HG02970 (cell line): ENCODE measurements at regions not wholly inside any gene's neighbourhood (a gene's known extent, or its start where the extent isn't known, plus 50 kb on each side); places are given as distances from the start of the nearest gene placed in this dataset.

Experiments used
- ATAC-seq: cut with Tn5 transposase; IDR thresholded peaks from one replicate; pipeline ENCODE4 v1.9.1; 2021; ENCODE audit warnings: mild to moderate bottlenecking, moderate library complexity, moderate number of reproducible peaks; ENCODE audit not compliant: unreplicated experiment, low FRiP score

DNA sequence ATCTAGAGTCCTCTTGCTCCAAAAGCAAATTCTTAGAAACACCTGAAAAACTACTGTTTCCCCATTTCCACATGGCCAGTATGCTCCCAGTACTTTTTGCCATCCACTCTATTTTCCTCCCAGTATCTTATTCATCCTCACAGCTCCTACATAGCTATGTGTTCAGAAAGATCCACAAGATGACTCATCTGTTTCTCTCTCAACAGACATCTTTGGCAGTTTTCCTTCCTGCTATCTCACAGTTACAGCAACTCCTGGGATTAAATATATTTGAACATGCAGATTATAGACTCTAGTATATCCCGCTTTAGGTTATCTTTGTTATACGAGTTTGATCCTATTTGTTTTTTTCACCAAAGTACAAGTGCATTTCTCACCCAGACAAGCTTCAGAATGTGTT, 675.6 kb upstream of the POT1 start:
- no peak for ATAC-seq

DNA sequence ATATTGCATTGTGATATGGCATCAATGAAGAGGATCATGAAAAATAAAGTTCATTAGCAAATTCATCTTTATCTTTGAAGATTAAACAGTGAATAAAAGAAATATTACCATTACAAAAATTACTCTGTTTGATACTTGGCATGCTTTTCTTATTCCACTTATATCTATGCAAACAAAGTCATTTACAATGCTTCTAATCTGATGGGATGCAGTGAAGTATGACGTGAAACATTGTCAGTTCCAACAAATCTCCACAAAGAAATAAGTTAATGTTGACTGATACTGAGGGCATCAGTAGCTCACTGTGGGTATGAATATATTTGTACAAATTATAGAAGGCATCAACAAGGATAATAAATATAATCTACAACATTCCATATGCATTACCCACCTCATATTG, 672.8 kb upstream of the POT1 start:
- ATAC-seq = no peak

DNA sequence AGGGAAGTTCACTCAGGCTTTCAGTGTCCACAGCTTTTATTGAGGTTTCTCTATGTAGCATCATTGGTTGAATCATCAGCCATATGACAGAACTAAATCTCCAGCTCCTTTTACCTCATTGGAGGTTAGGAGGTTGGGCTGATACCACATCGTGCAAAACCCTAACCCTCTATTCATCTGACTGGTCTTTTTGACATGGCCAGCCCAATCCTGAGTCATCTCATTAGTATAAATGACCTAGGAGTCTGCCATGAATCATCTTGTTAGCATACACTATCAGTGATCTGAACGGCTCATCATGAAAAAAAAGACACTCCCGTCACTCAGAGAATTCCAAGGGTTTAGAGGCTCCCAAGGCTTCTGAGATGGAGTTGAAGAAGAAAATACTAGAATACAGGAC, 669.8 kb upstream of the POT1 start:
- ATAC-seq = no peak

DNA sequence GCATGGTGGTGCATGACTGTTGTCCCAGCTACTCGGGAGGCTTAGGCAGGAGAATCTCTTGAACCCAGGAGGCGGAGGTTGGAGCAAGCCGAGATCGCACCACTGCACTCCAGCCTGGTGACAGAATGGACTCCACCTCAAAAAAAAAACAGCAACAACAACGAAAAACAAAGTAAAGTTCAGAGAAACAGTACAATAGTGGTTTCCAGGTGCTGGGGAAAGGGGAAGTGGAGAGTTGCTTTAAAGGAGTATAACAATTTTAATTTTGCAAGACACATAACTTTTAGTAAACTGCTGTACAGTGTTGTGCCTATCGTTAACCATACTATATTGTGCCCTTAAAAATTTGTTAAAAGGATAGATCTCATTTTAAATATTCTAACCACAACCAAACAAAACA, 662.7 kb upstream of the POT1 start:
- ATAC-seq = no peak

DNA sequence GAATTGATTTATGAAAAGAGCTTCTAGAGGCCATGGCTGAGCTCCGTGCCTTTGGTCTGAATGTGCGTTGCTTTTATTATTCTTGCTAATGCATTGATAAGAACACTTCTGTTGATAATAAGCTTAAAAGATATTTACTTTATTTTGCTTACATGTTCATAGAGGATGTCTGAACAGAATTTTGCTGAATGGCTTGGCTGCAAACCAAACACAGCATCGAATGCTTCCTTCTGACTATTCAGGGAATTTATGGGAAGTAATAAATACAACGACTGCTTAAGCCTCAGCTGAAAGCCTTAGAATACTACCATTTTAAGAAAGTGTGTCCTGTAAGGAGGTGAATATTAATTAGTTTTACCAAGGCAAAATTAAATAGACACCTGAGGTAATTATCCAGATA, 643.5 kb upstream of the POT1 start:
- no peak for ATAC-seq

DNA sequence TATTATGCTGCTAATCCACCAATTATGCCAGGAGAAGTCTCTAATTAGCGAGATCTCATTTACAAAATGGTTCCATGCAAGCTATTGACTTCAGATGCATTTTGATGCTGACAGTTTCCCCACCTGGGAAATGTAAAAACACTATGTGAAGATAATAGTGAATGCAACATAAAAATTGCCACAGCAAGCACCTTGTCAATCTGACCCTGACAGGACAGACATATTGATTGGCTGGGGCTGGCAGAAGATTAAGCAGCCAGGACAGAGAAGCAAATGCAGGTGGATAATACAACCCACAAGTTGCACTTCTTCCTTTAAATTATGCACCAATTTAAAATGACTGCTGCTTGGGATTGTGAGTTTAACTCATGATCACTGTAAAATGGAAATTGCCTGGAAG, 642.8 kb upstream of the POT1 start:
- no peak for ATAC-seq

DNA sequence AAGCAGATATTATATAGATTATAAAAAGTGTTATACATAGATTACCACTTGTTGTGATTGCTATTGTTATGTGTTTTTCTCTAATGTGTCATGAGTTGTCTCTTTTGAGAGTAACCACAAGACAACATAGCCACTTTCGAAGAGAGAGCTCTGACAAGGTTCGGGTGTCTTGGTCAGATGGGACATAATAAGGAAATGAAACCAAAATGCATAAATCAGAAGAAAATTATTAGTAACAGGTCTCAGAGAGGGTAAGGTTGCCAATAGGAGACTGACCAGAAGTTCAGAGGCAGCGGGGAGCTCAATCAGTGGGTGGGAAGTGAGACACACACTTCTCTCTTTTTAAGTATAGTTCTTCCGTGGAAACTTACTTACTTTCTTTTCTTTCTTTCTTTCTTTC, 639.2 kb upstream of the POT1 start:
- ATAC-seq = peak; percentile 89

DNA sequence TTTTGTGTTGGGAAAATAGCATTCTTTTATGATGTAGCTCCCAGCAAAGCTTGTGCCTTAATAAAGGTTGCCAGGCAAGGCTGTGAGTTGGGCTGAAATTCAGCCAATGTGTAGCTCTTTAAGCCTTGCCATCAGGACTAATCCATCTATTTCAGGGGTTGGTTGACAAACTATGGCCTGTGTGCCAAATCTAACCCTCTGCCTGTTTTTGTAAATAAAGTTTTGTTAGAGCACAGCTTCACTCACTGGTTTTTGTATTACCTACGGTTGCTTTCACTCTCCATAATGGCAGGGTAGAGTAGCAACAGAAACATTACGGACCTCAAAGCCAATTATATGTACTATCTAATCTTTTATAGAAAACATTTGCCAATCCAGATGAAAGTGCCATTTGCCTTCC, 638.1 kb upstream of the POT1 start:
- no peak for ATAC-seq

DNA sequence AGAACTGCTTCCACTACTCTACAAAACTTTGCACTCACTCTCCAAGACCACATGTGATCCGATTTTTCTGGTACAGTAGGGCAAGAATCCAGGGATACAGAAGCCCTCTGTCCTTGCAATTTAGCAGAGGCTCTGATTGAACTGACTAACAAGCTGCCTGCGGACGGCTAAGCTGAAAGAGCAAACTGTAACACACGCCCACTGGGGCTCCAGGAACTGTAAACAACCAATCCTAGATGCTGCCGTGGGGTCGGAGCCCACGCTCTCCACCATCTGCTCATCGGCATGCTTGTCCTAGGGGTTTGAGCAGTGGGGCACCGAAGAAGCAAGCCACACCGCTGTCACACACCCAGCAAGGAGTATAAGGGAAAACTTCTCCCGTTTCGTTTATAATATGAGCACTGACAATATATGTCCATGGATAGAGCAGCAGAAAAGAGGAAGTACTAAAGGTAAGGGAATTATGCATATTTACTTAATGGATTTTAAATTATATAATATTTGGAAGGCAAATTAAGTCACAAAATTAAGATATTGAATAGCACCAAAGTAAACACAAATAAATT, 634.4 kb upstream of the POT1 start:
- no peak for ATAC-seq

DNA sequence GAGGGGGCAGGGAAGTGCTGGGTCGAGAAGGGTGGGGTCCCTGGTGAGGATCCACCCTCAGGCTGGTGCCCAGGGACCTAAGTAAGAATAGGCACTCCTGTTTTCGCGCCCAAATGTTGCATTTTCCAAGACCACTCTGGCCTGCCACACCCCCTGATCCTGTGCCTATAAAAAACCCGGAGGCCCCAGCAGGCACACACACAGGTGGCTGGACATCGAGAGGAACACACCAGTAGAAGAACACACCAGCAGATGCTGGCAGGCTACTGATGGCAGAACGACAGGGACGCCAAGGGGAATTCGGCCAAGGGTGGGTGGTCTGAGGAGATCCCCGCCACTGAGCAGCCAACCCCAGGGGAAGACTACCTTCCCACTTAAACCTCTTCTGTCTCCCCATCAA, 633.9 kb upstream of the POT1 start:
- ATAC-seq = no peak

DNA sequence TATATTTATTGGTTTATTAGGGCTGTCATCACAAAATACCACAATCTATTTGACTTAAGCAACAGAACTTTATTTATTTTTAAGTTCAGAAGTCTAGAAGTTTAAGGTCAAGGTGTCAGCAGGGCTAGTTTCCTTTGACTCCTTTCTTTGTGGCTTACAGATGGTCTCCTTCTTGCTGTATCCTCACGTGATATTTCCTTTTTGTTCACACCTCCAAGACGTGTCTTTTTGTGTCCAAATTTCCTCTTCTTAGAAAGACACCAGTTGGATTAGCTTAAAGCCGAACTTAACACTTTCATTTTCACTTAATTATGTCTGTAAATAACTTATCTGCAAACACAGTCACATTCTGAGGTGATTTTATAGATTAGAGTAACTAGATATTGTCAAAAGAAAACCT, 631.4 kb upstream of the POT1 start:
- no peak for ATAC-seq

DNA sequence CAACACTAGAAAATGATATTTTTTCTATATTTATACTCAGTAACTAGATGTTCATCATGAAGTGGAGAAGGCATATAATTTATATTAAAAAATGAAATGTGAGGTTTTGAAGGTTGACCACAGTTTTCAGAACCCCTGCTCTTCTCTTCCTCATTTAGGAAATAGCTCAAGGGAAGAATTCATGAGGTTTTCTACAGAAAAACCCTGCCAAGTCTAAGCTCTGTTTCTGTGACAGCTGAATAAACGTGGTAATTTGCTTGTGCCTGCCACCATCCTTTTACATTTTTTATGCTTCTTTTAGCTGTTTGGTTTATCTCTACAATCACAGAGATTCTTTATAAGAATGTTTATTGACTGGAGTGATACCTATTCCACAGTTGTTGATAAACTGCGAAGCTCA, 630.3 kb upstream of the POT1 start:
- no peak for ATAC-seq

DNA sequence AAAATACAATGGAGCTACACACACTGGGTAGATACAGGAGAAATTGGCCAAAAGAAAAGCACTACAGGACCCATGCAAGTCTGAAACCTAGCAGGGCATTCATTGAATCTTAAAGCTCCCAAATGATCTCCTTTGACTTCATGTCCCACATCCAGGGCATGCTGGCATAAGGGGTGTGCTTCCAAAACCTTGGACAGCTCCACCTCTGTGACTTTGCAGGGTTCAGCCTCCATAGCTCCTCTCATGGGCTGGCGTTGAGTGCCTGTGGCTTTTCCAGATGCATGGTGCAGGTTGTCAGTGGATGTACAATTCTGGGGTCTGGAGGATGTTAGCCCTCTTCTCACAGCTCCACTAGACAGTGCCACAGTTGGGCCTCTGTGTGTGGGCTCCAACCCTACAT, 626.3 kb upstream of the POT1 start:
- no peak for ATAC-seq

DNA sequence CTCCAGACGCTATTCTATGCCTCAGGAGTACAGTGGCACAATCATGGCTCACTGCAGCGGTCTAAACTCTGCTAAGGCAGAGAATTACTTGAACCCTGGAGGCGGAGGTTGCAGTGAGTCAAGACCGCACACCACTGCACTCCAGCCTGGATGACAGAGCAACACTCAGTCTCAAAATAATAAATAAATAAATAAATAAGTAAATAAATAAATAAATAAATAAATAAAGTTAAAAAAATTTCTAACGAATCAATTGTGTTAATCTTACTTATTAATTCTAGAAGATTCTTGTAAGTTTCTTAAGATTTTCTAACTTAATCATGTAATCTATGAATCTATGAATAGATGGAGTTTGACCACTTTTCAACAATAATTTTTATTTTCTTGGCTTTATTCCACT, 621.4 kb upstream of the POT1 start:
- no peak for ATAC-seq

DNA sequence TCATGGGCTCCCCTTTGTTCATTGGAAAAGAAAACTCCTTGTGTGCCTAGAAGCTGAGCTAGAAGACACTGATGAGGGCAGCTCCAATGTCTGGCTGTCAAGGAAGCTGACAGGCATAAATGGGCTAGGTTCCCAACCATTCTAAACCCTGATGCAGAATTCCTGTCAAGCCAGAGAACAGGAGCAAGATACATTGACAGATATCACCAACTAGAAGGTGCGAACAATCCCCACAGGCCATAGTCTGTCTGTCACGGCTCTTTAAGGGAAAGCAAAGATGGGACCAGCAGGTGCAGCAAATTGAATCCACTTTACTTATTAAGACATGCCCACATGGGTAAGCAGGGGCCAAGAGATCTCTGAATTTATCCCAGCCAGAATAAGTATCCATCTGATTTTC, 617.9 kb upstream of the POT1 start:
- no peak for ATAC-seq

DNA sequence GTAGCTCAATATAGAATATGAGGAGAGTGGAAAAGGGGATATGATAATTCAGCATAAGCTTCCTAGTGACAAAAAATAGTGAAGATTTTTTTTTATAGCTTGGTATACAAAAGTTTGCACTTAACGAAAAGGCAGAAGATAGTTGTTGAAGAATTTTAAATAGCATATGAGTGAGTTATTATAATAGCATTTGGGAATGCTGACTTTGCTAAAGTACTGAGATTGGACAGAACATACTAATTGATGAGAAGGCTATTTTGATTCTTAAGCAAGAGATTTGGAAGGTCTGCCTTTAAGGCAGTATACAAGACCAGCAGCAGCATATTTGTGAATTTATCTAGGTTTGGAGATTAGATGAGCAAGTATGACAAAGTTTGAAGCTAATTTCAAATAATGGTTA, 600.9 kb upstream of the POT1 start:
- ATAC-seq = no peak

DNA sequence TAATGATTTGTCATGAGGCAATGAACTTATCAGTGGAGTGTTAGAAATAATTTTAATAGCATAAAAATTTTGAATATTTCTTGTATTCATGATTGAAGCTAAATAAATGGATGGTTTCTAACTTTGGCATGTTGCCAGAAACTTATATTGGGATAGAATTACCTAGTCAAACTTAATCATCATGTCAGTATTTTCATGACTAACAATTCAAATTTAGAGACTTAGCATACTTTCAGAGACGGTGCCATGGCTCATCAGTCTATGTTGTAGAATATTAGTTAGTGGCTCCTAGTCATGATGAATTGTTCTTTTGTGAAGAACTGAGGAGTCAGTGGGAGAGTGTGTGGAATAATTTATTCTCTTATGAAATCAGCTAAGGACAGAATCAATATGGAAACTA, 599.6 kb upstream of the POT1 start:
- ATAC-seq = no peak

DNA sequence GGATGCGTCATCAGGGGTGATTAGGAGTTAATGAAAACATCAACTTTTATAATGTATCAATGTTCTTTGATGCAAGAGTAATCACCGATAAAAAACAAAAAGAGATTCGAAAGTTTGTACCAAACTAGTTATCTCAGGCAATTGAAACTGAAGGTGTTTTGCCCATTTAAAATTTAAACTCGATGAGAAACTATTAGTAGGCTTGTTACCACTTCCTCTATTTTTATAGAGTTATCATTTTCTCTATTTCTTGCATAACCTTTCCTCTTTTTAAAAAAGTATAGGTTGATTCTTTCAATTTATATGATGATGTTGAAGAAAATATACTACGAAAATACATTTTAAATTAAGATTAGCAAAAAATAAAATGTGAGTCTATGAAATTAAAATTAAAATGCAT, 597.3 kb upstream of the POT1 start:
- no peak for ATAC-seq

DNA sequence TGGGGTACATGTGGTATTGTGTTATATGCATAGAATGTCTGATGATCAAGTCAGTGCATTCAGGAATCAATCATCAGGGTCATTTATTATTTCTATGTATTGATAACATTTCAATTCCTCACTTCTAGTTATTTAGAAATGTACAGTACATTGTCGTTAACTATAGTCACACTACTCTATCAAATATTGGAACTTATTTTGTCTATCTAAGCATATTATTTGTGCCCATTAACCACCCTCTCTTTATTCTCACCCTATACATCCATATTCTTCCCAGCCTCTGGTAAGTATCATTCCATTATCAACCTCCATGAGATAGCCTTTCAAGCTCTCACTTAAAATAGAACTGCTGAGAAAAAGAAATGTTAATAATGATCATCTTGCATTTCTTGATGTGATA, 596.5 kb upstream of the POT1 start:
- no peak for ATAC-seq

DNA sequence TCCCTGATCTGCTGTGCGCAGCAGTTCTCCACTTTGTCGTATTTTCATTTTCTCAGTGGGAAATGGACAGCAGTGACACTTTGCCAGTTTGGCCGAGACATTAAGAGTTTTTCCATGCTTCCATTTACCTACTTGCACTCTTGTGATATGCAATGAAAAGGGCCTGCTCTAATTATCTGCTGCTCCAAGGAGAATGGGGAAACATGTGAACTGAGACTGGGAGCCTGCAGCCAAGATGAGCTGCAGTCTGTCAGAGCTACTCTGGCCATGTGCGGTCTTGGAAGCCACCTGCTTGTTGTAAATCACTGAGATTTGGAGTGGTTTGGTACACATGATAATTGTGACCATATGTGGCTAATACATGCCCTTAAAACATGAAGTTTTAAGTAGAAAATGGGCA, 586.6 kb upstream of the POT1 start:
- ATAC-seq = no peak

DNA sequence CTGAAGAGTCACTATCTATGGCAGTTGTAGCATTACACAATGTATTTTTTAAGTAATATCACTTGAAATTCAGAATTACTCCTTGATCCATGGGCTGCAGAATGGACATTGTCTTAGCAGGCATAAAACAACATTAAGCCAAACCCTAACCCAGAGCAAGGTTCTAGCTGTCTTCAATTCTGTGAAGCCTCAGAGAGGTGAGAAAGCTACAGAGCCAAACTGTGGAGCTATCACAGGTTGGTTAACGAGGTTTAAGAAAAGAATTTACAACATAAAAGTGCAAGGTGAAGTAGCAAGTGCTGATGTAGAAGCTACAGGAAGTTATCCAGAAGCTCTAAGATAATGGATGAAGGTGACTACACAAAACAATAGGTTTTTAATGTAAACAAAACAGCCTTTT, 582.7 kb upstream of the POT1 start:
- no peak for ATAC-seq

DNA sequence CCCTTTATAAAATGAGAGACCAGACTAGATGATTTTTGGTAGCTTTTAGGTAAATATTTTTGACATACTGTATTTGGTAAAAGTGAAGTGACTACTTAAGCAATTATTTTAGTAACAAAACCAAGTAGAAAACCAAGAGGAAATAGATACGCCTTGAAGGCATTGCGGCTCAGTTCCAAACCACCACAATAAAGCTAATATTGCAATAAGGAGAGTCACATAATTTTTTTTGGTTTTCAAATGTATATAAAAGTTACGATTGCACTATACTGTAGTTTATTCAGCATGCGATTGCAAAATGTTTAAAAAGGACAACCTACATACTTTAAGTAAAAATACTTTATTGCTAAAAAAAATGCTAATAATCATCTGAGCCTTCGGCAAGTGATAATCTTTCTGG, 581.7 kb upstream of the POT1 start:
- no peak for ATAC-seq

DNA sequence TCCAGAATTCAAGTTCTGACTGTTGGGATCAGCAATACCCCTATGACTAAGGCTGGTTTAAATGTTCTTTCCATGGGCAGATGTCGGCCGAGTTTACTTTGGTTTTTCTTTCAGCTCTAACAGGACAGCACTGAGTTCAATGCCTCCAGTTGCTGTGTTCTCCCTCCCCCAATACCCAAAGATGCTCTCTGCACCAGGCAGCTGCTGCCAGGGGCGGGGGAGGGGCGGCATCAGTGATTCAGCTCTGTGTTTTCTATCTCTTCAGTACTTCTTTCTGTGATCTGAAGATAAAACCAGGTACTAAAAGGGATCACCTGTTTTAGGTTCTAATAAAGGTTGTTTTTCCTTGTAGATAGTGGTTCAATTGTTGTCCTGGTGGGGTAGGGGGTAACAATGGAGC, 576.7 kb upstream of the POT1 start:
- ATAC-seq = no peak
